HFFc6 (cell line): ENCODE measurements at regions not wholly inside any gene's neighbourhood (a gene's known extent, or its start where the extent isn't known, plus 50 kb on each side); places are given as distances from the start of the nearest gene placed in this dataset.

ENCODE experiments used
- DNase-seq: peaks from one replicate; pipeline ENCODE4 v3.0.0-alpha.2; 2018
- H3K27ac Mint-ChIP-seq: 2 replicates; pipeline ENCODE4 v1.8.0; 2020; ENCODE audit warnings: mild to moderate bottlenecking, mixed read lengths
- H3K27me3 Mint-ChIP-seq: 2 replicates; pipeline ENCODE4 v1.8.0; 2021; ENCODE audit warnings: mild to moderate bottlenecking, moderate library complexity, mixed read lengths; ENCODE audit not compliant: insufficient read depth
- H3K36me3 Mint-ChIP-seq: 2 replicates; pipeline ENCODE4 v1.8.0; 2021; ENCODE audit warnings: low read depth, mixed read lengths
- H3K4me1 Mint-ChIP-seq: 2 replicates; pipeline ENCODE4 v1.8.0; 2020; ENCODE audit warnings: low read depth, mixed read lengths
- H3K4me3 Mint-ChIP-seq: 2 replicates; pipeline ENCODE4 v1.8.0; 2020; ENCODE audit warnings: mild to moderate bottlenecking, moderate library complexity, mixed read lengths
- H3K9me3 Mint-ChIP-seq: 2 replicates; pipeline ENCODE4 v1.8.0; 2020; ENCODE audit warnings: mild to moderate bottlenecking, mixed read lengths
- CTCF ChIP-seq: fragments of 200-600 bp; sonication (generic); IDR thresholded peaks from 2 replicates; pipeline ENCODE4 v1.5.0; 2021; ENCODE audit warnings: antibody characterized with exemption, mild to moderate bottlenecking

- Mint-ChIP-seq H3K4me1 (no peaks in the 10 kb centered on the region), H3K4me3 (no peak overlapping the region), H3K9me3 (no peaks in the 10 kb centered on the region)
Measured at GRCh38 chr4:56181140-56181953, 205.9 kb downstream of the AASDH start.

GRCh38 chr4:56169061-56169460 lies 218.2 kb downstream of the AASDH start:
- no peaks in the 10 kb centered on the region for H3K4me1 Mint-ChIP-seq
- H3K27ac Mint-ChIP-seq, result no peak overlapping the region

More at GRCh38 chr4:56181140-56181953, 205.9 kb downstream of the AASDH start:
- H3K27me3 Mint-ChIP-seq, result peaks cover 2% of the 10 kb centered on the region
- H3K27ac Mint-ChIP-seq, result no peak overlapping the region
- no peak for DNase-seq
- TF ChIP-seq CTCF, result no peak
- no peaks in the 10 kb centered on the region for H3K36me3 Mint-ChIP-seq

GRCh38 chr4:56164907-56165306 lies 216.2 kb downstream of the CEP135 start:
- DNase-seq, result no peak
- TF ChIP-seq CTCF, result no peak
- Mint-ChIP-seq H3K9me3 (no peaks in the 10 kb centered on the region), H3K27me3 (peaks cover 2% of the 10 kb centered on the region), H3K36me3 (no peaks in the 10 kb centered on the region), H3K4me1 (no peaks in the 10 kb centered on the region), H3K4me3 (no peak overlapping the region), H3K27ac (no peak overlapping the region)

More at GRCh38 chr4:56169061-56169460, 218.2 kb downstream of the AASDH start:
- DNase-seq, result no peak
- H3K4me3 Mint-ChIP-seq, result no peak overlapping the region
- no peaks in the 10 kb centered on the region for H3K36me3 Mint-ChIP-seq
- no peaks in the 10 kb centered on the region for H3K9me3 Mint-ChIP-seq
- peaks cover 7% of the 10 kb centered on the region for H3K27me3 Mint-ChIP-seq
- TF ChIP-seq CTCF, result no peak

GRCh38 chr4:56160636-56161035 lies 211.9 kb downstream of the CEP135 start:
- H3K4me3 Mint-ChIP-seq, result no peak overlapping the region
- H3K4me1 Mint-ChIP-seq, result no peaks in the 10 kb centered on the region
- peaks cover 4% of the 10 kb centered on the region; the same call in 1 of the 2 replicates for H3K27me3 Mint-ChIP-seq
- TF ChIP-seq CTCF, result no peak
- no peak overlapping the region for H3K27ac Mint-ChIP-seq
- no peak for DNase-seq
- no peaks in the 10 kb centered on the region for H3K36me3 Mint-ChIP-seq
- no peaks in the 10 kb centered on the region for H3K9me3 Mint-ChIP-seq

GRCh38 chr4:56158483-56158882 lies 209.7 kb downstream of the CEP135 start:
- no peak for TF ChIP-seq CTCF
- Mint-ChIP-seq H3K9me3 (no peaks in the 10 kb centered on the region), H3K4me3 (no peak overlapping the region), H3K4me1 (no peaks in the 10 kb centered on the region), H3K27ac (no peak overlapping the region), H3K27me3 (peaks cover 4% of the 10 kb centered on the region; the same call in 1 of the 2 replicates), H3K36me3 (no peaks in the 10 kb centered on the region)
- no peak for DNase-seq
